ENCODE measurements at regions not wholly inside any gene's neighbourhood (a gene's known extent, or its start where the extent isn't known, plus 50 kb on each side); places are given as distances from the start of the nearest gene placed in this dataset.
A peak's percentile ranks its signal among the peaks of the same experiment; 100 is the strongest.

- DNase-seq, result no peak
These were observed 525.9 kb upstream of the TMPO start for GRCh38 chr12:97989366-97989940.

GRCh38 chr12:97994746-97995484, 520.5 kb upstream of the TMPO start:
- DNase-seq, result no peak

- no peak for DNase-seq
These were observed 519.8 kb upstream of the TMPO start for GRCh38 chr12:97995559-97995958.

- DNase-seq, result no peak
These were observed 514.0 kb upstream of the TMPO start for GRCh38 chr12:98001430-98001829.

- DNase-seq, result peak; percentile 26
These were observed 512.4 kb upstream of the TMPO start for GRCh38 chr12:98002887-98003493.

- no peak for DNase-seq
These were observed 507.4 kb upstream of the TMPO start for GRCh38 chr12:98007963-98008362.

- no peak for DNase-seq
These were observed 501.8 kb upstream of the TMPO start for GRCh38 chr12:98013560-98013959.

- DNase-seq, result no peak
These were observed 496.6 kb upstream of the TMPO start for GRCh38 chr12:98018836-98019235.

GRCh38 chr12:98020376-98020775, 495.0 kb upstream of the TMPO start:
- no peak for DNase-seq

- no peak for DNase-seq
These were observed 492.4 kb upstream of the TMPO start for GRCh38 chr12:98022961-98023360.

- no peak for DNase-seq
These were observed 477.8 kb upstream of the TMPO start for GRCh38 chr12:98037401-98038140.

- no peak for DNase-seq
These were observed 472.7 kb upstream of the TMPO start for GRCh38 chr12:98042668-98043067.

GRCh38 chr12:98045395-98045794, 470.0 kb upstream of the TMPO start:
- no peak for DNase-seq

- DNase-seq, result no peak
These were observed 467.1 kb upstream of the TMPO start for GRCh38 chr12:98048326-98048725.

GRCh38 chr12:98053202-98053601, 462.2 kb upstream of the TMPO start:
- DNase-seq, result no peak

GRCh38 chr12:98057701-98058100, 457.7 kb upstream of the TMPO start:
- no peak for DNase-seq

- no peak for DNase-seq
These were observed 457.2 kb upstream of the TMPO start for GRCh38 chr12:98058213-98058612.

GRCh38 chr12:98058838-98059237, 456.6 kb upstream of the TMPO start:
- no peak for DNase-seq

- DNase-seq, result no peak
These were observed 455.6 kb upstream of the TMPO start for GRCh38 chr12:98059659-98060343.

- DNase-seq, result no peak
These were observed 455.0 kb upstream of the TMPO start for GRCh38 chr12:98060411-98060810.

- DNase-seq, result no peak
These were observed 452.7 kb upstream of the TMPO start for GRCh38 chr12:98062464-98063245.

GRCh38 chr12:98064501-98064900, 450.9 kb upstream of the TMPO start:
- DNase-seq, result no peak

Measured in dermis blood vessel endothelial cell (primary cell).